CD4-positive, alpha-beta T cell treated with Interleukin-4 for 1 hour (primary cell): ENCODE measurements at regions not wholly inside any gene's neighbourhood (a gene's known extent, or its start where the extent isn't known, plus 50 kb on each side); places are given as distances from the start of the nearest gene placed in this dataset.

Experiments used
- DNase-seq, 2 donors: peaks; one replicate each; pipeline ENCODE4 v3.0.0-alpha.2; 2020 to 2022

DNA sequence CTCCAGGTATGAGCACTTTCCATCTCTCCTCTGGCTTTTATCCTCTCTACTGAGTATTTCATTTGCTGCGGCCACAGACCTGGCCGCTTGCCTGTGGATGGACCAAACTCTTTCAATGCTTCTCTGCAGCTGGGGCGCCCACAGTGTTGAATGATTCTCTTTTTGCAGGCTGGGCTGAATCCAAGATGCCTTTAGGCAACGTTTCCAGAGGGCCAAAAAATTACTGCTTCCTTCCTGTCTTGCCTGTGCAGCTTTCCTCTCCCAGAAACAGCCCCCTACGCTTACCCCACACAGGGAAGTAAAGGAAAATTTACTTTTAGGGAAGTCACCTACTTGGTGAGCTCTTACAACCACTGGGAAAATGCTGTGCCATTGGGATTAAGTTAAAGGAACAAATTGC is 55.6 kb upstream of the JDP2 start:
- no peak for DNase-seq

DNA sequence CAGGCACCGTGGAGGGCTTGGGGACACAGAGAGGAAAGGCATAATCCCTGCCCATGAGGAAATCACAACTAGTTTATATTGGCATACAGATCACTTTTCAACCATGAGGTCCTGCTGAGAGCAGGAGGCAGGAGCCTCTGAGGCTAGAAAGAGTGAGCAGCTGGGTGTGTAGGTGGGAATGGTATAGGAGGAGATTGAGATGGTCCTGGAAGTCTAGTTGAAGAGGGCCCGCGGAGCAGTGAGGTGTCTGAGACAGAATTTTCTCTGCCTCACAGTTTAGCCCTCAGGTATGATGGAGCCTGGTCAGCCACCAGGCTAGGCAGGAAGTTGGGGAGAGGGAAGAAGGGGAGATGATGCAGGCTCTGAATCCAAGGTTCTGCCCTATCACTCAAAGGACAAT is 54.7 kb upstream of the JDP2 start:
- no peak for DNase-seq

DNA sequence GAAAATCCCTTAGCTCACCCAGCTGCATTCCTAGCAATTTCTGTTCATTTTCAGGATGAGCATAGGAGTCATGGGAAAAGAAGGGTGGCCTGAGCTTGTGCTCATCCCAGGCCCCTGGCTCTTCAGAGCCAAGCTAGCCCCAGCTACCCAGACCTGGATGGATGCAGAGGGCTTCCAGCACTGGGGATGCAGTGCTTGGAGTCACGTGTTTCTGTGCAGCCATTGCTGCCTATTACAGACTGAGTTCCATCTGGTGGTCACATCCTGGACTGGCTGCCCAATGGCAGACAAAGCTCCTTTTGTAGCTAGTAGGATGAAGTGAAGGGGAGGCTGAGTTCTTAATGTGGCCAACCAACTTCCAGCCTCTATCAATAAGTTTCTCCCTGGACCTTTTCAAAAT is 54.2 kb upstream of the JDP2 start:
- no peak for DNase-seq

DNA sequence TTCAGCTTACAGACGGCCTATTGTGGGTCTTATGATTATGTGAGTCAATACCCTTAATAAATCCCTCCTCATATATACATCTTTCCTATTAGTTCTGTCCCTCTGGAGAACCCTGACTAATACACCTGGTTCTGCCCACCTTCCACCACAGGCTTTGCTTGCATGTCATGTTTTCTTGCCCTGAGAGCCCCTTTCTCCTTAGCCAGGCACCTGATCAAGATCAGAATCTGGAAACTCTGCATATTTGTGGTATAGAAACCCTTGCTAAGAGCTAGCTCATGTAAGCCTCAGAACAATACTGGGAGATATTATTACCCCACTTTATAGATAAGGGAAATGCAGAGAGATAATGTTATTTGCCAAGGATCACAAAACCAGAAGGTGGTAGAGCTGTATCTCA is 52.9 kb upstream of the JDP2 start:
- DNase-seq = no peak

DNA sequence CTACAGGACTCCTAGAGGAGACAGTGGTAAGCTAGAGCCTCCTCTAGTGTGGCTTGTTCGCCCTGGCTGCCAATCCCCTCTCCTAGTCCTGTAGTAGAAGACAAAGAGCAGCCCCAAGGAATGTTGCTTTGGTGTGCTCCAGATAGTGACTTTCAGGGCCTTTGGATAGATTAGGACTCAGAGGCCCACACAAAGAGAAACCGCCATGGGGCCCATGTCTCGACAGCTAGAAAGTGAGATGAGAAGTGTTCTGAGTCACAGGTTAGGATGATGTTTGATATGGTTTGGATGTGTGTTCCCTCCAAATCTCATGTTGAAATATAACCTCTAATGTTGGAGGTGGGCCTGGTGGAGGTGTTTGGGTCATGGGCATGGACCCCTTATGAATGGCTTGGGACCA is 51.8 kb upstream of the JDP2 start:
- DNase-seq = no peak
